HG03442 (cell line): ENCODE measurements at regions not wholly inside any gene's neighbourhood (a gene's known extent, or its start where the extent isn't known, plus 50 kb on each side); places are given as distances from the start of the nearest gene placed in this dataset.

Experiments
- ATAC-seq: cut with Tn5 transposase; IDR thresholded peaks from one replicate; pipeline ENCODE4 v1.9.1; 2021; ENCODE audit warnings: mild to moderate bottlenecking, moderate library complexity; ENCODE audit not compliant: unreplicated experiment

DNA sequence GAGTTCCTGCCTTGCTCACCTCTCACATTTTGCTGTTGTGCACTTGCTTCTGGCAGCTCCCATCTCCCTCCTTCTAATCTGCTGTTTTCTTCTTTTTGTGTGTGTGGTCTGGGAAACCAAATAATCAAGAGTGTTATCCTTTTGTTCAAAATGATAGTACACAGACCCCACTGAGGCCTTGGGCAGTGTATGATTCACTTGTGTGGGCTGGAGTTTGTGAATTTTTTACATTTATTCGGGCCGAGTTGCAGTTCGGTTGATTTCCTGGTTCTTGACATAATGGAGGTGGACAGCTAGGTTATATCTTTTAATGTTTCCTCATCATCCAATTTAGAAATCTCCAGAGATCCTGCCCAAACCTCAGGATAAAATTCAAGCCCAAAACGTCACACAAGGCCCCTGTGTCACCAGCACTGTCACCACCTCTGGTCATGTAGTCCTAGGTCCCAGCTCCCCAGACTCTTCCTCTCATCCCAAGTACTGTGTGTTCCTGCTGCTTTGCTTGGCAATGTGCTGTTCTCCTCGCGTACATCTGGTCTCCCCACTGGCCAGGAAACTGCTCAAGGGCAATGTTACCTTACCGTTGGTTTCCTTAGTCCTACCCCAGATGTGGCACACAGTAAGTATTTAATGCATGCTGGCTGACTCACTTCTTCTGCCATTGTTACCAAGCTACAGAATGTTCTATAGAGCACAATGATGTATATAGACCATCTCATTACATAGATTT lies 55.7 kb upstream of the PHACTR2 start:
- ATAC-seq = no peak

DNA sequence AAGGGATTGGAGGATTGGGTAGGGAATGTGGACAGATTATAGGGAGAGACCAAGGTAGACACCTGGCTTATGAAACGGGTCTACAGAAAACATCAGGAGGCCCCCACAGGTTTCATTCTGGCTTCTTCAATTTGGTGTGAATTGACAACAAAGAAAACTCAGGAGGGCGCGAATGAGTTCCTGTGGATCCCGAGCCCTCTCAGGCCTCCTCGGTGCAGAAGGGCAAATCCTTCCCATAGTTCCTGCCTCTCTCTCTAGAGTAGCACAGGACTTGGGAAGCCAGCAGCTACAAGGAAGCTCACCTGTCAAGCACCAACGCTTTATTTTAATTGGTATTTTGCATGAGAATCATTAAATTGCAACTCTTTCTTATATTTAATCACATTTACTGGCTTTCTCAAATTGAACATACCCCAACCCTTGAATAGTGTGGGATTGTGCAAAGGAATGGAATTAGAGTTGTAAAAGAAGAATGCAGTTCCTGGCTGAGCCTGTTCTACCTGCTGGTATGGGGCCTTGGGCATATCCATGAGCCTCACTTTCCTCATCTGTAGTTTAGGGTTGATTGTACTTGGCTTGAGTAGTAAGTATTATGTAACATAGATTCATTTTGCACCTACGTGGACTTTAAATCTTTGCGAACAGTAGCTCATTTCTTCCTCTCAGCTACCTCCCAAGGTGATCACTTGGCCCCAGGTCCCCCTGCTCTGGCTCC lies 56.4 kb upstream of the PHACTR2 start:
- ATAC-seq = no peak

DNA sequence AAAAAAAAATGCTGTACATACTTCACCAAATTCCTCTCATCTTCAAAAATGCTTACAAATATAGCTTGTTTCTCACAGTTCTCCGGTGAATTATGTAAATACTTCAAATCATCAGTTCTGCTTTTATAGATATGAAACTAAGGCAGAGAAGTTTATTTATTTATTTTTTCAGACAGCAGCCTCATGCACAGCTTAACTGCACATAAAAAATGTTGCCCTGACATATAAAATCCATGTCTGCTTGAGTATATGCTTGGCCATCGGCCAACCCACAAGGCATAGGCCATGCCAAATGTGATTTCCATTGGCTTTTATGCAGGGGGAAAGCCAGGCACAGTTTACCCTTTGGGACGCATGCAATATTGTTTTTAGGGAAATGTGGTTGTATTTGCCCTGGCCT lies 57.3 kb upstream of the PHACTR2 start:
- ATAC-seq = no peak

DNA sequence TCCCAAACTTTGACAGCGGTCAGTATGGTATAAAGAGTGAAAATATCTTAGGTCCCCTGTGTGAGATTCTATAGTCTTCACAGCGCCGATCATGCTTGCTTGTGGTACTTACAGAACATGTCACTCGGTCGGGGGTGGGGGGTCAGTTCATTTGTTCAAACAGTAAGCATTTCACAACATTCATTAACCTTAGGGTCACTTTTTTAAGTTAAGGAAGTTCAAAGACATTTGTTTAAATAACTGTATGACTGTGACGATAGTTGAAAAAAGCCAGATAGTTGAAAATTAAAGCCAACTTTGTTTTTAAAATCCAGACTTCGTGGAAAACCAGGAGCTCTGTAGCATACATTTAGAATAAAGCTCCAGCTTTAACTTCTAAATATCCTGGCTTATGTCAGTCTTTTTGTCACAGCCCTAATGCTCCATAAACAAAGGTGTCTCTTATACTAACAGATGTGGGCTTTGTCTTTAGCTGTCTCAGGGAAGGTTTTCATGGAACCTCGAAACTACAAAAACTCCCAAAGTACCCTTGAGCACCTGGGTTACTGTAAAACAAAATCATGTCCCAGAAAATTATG lies 57.9 kb upstream of the PHACTR2 start:
- ATAC-seq = no peak

DNA sequence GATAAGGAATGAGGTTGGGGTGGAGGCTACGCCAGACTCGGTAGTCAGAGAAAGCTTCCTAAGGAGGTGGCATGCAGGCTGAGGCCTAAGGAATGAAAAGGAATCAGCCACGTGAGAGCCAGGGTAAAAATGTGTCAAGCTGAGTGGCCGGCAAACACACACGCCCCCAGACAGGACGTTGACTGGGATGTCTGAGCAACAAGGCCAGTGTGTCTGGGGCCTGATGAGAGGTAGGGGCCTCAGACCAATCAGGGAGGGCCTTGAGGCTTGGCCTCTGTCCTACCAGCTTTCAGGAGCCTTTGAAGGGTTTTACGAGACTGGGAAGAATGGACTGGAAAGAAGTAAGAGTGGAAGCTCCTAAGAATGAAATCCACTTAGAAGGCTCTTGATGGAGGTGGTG lies 61.0 kb upstream of the PHACTR2 start:
- ATAC-seq = no peak

DNA sequence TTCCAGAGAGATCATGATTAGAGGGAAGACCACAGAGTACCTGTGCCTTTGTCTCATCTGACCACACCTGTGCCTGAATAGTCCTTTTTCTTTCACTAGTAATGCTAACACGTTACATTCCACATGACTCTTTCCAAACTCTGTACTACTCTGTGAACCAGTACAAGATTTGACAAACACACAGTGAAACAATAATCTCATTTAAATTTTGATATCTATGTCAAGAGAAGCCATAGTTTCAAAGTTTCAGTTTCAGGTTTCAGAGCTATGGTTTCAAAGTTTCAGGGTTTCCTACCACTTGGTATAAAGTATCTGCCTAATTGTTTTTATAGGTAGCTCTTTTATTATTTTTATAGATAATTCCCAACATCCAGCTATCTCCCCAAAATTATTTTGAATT lies 62.0 kb upstream of the PHACTR2 start:
- ATAC-seq = no peak

DNA sequence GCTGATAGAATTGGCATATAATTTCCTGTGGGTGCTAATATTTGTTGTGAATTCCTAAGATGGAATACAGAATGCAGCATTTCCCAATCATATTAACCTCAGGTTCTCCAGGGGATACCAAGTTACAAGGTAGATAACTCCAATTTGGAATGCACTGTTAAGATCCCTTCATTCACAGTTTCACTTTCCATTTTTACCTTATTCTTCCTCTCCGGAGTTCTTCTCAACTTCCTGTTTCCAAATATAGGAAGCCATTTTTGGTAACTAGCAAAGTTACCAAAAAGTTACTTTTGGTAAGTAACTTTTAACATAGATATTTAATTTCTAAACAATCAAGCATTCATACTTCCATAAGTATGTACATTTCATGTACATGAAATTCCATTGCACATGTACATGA lies 63.5 kb upstream of the PHACTR2 start:
- ATAC-seq = no peak

DNA sequence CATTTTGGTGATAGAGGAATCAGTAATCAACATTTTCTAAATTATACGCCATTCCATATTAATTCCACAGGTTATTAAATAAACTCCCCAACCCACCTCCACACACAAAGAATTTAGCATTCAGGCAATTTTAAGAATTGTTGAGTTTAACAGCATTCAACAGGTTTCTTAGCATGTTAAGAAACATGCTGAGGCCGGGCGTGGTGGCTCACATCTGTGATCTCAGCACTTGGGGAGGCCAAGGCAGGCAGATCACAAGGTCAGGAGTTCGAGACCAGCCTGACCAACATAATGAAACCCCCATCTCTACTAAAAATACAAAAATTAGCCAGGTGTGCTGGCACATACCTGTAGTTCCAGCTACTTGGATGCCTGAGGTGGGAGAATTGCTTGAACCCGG lies 64.0 kb upstream of the PHACTR2 start:
- ATAC-seq = no peak

DNA sequence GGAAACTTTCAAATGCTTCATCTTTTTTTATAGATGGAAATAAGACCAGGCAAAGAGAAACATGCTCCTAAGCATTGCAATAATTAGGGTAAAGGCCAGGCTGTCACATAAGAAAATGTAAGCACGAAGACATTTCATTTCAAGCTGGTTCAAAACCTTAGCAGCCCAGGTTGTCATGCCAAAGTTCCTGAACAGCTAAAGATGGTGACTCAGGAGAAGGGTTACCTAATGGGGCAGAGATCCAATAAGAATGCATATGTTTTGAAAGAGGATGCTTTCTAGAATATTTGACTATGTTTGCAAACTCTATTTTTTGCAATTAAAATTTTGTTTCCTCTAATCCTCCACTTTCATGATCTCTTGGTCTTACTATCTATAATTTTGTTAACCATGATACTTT lies 65.6 kb upstream of the PHACTR2 start:
- ATAC-seq = no peak

DNA sequence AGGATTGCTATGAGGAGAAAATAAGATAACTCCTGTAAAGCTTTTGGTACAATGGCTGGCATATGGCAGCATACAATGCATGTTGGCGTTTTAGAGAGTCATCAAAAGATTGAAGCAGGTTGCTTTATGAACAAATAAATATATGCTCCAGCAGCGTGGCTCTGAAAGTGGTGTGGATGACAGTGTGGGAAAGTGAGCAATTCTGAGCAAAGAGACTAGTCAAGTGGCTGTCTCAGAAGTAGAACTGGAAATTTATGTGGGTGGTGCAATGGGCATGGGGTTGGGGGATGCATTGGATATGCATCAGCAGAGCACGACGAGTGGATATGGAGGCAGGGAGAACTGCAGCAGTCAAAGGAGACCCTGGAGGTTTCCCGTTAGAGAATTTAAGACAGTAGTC lies 66.2 kb upstream of the PHACTR2 start:
- ATAC-seq = no peak

DNA sequence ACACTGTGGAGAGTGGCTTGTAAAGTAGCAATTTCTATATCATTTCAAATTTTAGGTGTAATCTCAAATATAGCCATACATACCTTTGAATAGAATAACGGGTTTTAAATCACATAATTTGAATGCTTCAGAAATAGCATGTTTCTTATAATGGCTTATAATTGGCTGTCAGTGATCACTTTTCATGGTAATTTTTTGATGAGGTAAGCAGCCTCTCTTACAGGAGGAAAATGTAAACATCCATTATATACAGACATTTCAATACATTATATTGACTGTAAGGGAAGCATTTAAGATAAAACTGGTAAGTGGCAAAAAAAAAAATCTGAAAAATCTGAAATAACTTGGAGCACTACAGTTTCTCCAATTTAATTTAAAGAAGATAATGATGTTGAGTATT lies 67.8 kb upstream of the PHACTR2 start:
- no peak for ATAC-seq

DNA sequence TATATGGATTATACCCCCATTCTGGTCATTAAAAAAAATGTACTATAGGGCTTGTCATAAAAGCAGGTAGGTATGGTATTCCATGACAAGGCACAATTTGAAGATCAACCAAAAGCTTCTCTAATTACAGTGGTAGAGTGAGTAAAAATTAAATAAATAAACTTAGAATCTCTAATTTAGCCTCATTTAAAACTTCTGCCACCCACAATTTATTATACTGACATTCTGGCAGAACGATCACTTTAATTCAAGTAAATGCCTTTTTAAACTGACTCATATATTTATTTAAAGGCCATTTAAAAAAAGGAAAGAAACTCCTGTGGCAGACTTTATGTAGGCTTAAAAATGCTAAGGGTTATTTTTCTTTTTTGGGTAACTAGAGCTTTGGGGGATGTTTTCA lies 68.3 kb upstream of the PHACTR2 start:
- no peak for ATAC-seq

DNA sequence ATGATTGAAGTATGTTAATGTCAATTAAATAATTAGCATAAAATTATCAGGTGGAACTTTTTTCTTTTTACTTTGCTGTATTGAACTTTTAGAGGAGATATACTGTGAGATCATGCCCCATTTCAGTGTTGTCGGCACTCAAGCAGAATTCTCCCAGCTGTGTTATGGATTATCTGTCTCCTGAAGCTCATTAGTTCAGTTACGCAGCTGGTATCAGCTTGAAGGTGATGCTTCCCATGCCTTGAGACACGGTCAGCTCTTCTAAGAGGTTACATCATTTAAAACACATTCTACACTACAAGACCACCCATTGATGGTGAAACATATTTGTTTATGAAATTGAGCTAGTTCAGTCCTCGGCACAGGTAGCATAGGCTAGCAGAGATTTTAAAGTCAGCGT lies 68.9 kb upstream of the PHACTR2 start:
- no peak for ATAC-seq

DNA sequence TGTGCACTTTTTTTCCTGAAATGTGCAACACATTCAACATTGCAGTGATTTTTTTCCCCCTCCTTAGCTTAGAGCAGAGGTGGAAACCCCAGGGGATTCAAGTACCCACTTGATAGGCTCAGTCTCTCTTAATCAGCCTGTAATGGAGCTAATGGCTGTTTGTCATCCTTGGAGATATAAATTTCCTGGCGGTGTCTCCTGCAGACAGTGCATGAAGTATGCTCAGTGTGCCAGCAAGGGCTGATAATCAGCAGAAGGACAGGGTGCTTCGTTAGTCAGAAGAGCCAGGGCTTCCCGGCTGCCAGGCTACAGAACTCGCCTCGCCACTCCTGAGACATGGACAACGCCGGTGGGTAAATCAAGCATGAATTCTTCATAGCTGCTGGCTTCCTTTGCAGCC lies 69.8 kb upstream of the PHACTR2 start:
- ATAC-seq = no peak

DNA sequence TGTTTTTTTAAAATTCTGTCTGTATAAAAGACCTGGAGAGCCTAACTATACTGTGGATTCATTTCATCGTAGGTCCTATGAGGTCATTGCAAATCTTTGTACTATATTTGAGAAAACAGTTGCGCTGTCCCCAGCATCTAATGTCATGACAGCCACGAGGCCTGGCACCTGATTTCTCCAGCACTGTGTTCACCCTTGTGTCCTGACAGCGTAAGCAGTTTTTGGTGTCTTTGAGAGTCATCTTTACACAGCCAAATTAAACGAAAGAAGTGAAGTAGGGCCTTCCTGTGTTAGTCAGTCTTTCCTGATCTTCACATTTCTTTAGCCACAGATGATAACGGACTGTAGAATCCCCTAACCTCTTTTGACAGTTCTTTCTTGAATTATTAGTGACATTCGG lies 70.6 kb upstream of the PHACTR2 start:
- no peak for ATAC-seq

DNA sequence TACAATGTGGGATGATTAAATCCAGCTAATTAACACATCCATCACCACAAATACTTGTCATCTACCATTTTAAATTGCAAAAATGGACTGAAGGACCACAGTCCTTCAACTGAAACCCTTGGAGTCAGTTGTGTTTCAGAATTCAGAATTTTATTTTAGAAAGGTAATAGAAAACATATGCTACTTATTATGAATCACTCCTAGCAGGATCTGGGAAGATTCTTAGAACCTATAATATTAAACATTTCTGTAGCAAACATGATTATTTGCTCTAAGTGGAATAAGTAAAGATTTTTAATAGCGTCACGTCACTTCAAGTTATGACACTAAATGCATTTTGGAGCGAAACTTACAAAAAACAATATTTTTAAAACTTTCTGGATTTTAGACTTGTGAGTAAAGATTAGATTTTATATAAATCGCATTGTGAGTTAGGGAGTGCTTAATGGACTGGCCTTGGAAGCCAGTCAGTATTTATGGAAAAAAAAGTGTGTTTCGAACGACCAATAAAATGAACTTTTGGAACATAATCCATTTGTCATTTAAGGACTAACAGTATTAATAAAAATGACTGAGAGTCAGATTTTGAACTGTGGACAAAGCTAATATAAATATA lies 71.8 kb upstream of the PHACTR2 start:
- ATAC-seq = no peak

DNA sequence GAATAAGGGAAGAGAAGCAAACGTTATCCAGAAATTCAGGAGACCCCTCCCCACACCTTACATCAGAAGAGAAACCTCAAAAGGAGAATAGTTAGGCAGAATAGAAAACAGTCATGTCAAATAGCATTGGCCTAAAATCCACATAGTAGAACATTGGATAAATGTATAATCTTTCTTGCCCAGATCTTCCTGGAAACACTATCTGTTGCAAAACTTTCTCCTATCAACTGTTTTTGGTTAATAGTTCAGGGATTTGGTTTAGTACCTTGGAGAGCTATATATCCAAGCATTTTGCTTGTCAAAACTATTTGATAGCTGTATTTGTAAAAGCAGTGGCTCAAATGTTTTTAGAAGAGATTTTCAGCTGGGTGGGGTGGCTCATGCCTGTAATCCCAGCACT lies 74.3 kb upstream of the PHACTR2 start:
- ATAC-seq = no peak

DNA sequence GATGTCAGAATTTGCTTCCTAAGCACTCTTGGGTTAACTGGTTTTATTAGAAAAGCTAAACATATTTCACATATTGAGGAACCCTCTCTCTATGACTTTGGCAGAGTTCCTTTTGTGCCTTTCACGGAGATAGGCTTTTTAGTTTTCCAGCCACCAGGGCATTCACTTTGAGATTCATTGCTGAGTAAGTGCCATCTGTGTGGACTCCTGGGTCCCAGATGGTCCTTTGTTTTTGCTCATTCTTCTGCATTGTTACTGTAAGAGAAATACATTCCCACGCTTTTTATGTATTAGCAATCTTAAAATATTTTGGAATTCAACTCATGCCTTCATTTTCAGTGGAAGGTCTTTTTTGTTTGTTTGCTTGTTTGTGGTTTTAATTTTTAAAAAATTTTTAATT lies 76.3 kb upstream of the PHACTR2 start:
- no peak for ATAC-seq

DNA sequence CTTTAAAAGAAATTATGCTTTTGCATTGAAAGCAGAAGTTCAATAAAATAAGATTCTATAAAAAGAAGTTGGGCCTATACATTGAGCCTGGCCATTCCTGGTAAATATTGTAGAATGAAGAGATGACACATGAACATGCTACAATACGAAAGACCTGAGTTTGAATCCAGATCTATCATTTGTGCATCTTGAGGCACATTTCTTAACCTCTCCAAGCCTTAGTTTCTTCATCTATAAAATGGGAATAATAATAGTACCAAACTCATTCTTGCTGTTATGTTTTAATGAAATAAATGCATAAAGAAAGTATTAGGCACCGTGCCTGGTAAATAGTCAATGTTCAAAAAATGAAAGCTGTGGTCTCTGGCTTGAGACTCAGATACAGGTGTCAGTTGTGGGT lies 76.9 kb upstream of the PHACTR2 start:
- no peak for ATAC-seq

DNA sequence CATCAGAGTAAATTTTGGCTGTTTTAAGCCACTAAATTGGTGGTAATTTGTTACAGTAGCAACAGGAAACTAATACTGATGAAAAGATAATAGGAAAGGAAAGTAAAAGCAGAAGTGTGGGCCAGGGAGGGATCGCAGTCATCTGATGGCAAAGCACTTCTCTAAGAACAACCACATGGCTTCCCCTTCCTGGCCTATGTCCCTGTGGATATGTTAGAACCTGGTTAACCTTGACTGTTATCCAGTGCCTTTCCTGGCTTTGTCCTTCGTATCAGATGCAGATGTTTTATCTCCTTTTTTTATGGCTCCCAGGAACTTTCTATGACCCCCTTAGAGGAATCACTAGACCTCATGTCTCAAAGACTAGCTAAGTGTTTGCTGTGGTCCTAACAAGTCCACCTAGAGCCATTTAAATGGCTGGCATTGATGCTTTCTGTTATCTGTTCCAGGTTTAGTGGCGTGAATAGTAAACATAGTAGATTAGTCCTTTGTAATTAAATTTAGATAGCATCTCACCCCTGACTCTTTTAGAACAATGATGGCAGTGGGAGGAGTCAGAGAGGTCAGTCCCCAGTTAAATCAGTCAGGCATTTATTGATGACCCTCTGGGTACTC lies 79.2 kb upstream of the PHACTR2 start:
- no peak for ATAC-seq

DNA sequence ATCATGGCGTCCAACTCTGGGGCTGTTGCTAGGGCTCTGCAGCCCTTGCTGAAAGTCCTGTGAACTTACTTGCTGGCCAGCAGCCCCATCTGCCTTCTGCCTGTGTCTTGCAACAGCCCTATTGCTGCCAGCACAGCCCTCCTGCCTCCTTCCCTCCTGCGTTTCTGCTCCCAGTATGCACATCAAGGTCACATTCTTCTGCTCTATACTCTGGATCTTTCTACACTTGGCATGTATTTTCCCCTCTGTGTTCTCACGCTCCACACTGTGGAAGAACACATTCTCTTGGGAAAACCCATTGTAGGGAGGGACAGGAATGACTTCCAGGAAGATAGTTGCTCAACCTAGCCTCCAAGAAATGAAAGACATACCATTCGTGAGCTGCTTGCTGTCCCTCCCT lies 80.9 kb upstream of the PHACTR2 start:
- ATAC-seq = no peak
